HS-5 (cell line): ENCODE measurements at regions not wholly inside any gene's neighbourhood (a gene's known extent, or its start where the extent isn't known, plus 50 kb on each side); places are given as distances from the start of the nearest gene placed in this dataset.

Experiments used
- DNase-seq: peaks from one replicate; pipeline ENCODE4 v3.0.0-alpha.2; 2012; ENCODE audit warnings: low read depth

DNA sequence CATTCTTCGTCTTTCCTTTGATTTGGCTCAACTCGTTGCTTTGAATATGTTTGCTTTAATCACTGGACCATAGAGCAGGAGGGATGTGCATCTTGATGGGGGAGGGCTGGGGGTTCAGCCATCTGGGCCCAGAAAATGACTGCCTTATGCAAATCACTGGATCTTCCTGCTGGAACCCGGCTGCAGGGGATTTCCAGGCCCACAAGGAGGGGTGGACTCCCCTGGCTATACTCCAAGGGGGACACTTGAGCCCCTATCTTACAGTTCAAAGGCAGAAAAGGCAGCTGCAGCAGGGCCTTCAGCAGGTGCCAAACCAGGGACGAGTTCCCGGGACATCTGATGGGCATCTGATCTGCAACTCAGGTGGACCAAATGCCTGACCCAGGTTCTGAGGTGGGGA, 122.5 kb downstream of the DICER1 start:
- no peak for DNase-seq

DNA sequence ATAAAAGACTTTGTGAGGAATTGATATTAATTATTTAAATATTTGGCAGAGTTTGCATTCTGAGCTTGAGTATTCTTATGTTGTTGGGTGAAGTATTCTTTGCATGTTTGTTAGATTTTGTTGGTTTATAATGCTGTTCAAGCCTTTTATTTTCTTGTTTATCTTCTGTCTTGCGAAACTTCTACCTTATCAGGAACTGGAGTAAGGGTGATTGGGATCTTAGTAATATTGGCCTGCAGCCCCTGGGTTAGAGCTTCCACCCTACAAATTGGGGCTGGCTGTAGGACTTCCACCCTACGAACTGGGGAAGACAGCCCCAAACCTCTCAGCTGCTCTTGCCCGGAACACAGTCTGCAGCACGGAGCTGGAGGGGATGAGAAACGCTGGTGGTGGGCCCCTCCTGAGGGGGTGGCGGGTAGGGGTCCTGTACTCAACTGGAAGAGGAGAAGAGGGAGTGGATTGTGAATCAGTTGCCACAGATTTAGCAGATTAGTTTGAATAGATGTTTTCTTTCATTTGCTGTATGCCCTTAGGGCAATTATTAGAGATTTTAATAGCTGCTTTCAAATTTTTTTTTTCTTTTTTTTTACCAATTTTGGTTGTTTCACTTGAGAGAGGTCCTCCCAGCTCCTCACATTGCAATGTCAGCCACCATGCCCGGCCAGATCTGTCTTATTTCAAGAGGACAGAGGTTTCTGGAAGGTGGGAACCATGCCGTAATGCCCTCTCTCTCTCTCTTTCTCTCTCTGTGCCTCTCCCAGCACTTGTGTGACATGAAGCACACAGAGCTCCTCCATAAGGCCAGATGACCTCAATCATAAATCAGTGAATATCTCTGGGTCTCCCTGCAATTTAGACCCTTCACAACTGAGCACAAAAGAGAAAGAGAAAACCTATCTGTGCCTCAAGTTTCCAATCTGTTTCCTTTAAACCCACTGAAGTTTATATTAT, 123.4 kb downstream of the DICER1 start:
- DNase-seq: no peak

DNA sequence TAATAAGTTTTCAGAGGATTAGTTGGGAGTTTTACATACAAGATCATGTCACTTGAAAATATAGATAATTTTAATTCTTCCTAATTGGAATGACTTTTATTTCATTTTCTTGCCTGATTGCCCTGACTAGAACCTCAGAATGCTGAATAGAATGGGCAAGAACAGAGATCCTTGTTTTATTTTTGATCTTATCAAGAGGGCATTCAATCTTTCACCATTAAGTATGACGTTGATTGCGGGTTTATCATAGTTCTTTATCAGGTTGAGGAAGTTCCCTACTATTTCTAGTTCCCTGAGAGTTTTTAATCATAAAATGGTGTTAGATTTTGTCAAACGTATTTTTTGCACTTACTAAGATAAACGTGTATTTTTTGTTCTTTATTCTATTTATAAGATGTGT, 124.3 kb downstream of the DICER1 start:
- DNase-seq: no peak

DNA sequence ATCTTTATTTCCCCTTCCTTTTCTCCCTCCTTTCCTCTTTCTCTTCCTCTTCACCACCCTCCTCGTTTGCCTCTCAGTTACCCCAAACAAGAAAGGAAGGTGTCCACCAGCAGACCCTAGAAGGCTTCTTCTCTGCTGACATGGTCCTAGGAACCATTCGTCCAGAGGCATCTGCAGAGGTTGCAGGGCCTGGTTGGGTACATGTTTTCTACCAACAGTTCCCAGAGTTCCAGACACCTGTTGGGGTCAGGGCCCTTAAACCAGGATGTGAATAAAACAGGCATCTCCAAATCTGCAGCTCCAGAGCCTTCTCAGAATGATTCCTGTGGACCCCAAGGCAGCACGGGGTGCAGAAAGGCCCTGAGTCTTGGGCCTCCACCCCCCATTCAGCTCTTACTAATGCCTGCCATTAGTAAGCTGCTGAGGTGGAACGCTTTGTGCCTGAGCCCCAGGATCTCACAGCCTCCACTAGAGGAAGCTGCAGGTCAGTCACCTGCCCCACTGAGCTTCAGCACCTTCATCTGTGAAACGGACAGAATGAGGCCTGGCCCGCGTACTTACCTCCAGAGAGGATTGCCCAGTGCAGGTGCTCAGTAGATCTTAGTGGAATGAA, 130.4 kb downstream of the DICER1 start:
- DNase-seq: no peak

DNA sequence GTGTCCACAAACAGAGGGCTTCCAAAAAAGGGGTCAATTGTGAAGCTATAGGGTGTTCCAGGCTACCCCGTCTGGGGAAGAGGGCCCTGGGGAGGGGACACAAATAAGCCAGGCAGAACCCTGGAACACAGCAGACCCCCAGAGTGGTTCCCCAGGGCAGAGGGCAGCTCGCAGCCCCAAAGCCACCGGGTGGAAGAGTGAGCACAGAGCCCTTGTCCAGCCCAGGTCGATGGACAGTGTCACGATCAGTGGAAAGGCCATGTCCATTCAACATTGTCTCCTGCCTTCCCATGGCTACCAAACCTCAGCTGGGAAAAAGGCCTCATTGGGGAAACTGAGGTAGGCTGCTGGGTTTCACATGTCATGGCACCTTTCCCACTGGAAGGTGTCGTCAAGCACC, 131.4 kb downstream of the DICER1 start:
- DNase-seq: no peak

DNA sequence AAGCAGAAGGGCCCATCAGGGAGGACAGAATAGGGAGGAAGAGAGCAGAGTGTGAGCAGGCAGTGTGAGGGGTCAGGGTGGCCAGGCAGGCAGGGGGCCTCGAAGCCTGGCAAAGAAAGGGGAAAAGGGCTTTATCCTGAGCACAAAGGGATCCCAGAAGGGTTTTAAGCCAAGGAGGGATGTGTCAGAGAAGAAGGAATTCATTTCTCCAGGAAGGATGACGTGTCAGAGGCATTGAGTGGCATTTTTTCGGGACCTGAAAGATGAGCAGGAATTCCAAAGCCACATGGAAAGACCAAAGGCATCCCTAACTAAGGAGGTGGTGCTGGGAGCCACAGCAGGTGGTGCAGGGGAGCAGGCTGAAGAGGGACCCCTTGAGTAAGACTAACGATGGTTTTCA, 132.1 kb downstream of the DICER1 start:
- peak; percentile 18 for DNase-seq

DNA sequence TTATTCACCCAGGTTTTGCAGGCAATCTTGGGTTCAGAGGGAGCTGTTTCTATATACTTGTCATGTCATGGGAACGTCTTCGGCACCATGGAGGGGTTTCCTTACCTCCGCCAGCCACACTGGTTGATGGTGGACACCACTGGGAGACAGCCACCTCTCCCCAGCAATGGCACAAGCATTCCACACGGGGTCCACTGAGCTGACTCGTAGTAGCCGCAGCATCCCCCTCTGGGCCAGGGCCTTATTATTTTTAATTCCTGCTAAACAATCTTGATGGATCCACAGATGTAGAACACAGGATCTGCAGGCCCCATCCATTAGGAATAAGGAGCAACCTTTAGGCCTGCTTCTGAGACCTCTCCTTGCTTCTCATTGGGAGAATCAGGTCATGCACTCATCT, 132.9 kb downstream of the DICER1 start:
- DNase-seq: no peak

DNA sequence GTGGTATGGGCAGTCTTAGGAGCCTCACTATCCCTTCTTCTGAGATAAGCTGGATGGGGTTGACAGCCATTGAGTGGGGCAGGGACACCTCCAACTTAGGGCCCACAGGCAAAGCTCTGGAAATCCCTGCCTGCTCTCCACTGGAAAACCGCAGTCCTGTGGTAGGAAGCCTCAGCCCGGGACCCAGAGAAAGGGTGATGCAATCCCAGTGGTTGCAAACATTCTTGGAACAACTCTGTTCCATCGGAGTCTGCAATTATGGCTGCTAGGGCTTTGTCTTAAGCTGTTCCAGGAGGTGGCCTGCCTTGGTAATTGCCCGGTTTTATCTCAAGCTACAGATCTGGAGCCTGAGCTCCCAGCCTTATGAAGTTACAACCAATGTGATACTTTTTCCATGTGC, 133.4 kb downstream of the DICER1 start:
- no peak for DNase-seq

DNA sequence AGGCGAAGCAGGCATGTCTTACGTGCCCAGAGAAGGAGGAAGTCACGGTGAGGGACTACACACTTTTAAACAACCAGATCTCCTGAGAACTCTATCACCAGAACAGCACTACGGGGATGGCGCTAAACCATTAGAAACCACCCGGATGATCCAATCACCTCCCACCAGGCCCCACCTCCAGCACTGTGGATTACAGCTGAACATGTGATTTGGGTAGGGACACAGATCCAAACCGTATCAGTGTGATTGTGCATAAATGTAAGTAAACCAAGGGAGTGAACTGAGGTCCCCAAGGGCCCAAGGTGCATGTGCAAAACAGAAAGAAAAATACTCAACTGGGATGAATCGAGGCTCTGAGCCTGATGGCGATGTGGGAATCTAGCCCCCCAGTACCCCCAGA, 134.2 kb downstream of the DICER1 start:
- no peak for DNase-seq

DNA sequence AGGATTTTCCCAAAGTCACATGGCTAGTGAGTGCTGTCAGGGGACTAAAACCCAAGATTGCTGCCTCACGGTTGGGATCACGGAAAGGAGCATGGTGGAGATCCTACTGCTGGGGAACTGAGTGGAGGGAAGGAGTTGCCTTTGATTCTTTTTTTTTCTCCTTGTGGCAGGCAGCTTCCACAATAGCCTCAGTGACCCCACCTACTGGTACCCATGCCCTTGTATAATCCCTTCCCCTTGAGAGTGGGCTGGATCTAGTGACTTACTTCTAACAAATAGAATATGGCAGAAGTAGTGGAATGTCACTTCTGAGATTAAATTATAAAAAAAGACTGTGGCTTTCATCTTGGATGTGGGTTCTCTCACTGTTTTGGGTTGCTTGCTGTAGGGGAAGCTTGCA, 135.7 kb downstream of the DICER1 start:
- no peak for DNase-seq

DNA sequence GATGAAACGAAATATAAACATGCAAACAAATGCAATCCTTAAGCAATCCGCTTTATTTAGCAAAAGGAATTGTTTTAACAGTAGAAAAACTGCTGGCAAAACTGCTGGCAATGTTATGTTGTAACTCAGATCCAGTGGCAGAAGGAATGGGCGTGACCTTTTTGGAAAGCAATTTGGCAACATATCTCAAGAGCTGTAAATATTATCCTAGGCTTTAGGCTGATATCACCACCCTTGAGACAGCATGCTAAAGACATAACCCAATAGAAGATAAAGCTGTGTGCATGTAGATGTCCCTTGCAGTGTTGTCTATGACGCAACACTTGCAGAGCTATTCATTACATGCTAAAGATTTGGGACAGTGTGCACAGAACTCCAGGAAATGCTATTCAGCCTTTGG, 138.5 kb downstream of the DICER1 start:
- DNase-seq: no peak

DNA sequence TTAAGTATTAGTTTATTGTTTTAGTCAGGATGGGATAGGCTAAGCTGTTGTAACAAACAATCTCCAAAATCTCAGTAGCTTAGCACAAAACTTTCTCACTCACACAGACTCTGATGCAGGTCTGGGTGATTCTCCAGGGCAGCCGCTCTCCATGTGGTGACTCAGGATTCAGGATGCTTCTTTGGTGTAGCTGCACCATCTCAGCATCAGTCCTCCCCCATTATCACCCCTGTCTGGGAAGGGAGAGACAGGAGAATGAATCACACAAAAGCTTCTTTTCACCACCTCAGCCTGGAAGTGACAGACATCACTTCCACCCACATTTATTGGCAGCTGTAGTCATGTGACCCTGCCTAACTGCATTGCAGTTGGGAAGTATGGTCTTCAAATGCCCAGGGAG, 142.3 kb downstream of the DICER1 start:
- no peak for DNase-seq

DNA sequence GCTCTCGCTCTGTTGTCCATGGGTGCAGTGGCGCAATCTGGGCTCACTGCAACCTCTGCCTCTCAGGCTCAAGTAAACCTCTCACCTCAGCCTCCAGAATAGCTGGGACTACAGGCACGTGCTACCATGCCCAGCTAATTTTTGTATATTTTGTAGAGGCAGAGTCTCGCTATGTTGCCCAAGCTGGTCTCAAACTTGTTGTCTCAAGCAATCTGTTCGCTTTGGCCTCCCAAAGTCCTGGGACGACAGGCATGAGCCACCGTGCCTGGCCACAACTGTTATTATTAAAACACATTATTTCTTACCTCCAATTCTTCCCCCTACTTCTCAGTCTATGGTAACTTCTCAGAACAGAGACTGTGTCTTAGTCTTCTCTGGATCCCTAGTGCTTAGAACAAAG, 143.3 kb downstream of the DICER1 start:
- no peak for DNase-seq

DNA sequence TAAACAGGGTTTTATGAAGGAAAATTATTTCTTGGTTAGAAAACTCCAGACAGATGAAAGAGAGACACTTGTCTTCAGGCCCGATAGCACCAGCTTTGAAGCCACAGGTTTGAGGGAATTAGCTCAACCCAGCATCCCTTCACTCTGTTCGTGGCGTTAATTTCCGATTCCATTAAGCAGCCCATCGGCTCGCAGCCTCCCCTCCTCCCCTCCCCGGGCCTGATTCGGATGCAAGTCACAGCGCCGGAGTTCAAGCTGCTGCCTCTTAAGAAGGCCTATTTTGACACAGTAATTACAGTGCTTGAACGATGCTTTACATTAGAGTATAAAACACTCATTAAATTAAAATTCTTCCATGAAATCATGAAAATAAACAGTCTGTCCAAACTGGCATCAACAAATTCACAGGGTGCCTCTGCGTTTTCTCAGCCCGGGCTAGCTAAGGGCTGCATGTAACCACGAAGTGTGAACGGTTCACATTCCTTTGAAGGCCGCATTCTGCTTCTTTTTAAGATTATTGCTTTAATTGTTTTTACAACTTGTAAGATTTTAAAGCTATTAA, 145.8 kb downstream of the DICER1 start:
- no peak for DNase-seq

DNA sequence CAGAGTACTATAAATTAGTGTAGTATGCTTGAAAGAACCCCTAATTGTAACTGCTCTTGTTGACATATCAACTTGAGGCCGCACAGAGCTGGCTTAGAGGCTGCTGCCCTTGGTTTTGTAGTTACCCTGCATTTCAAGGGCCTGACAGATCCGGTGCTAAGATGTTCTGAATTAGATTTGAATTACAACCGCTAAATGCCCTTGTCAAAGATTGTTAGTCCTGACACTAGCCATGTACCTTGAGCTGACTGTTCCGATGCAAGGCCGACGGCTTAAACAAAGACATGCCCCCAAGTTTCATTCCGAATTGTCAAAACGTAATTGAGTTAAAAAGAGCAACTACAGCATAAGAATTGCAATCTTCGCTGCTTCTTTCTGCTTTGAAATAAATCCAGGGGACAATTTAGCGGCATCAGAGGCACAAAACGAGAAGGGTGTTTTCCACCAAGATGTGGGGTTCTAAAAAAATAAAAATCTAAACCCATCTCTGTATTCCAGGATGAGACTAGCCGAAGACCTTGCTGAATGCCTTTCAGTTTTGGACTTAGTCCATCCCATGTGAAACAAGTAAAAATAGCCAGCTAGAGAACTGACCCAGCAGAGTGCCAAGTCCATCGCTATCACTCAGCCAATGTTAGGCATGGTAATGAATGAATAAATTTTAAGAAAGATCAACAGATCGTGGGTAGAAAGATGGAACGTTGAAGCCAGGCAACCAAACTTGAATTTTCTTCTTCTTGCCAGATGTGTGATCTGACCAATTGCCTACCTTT, 148.7 kb downstream of the DICER1 start:
- DNase-seq: no peak

DNA sequence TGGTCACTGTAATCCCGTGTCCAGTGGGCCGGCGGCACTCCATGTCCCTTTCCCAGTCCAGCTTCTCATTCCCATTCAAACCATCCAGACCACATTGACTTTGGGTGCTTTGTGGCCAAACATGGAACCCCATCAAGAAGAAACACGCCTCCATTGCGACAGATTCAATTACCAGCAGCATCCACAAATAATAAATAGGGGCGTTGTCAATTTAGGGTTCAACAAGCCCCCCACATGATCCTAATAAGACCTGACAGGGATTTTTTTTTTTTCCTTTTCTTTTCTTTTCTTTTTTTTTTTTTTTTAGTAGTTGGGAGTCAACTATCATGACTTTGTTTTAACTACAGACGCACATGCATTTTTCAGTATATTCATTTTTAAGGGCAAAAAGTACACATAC, 149.4 kb downstream of the DICER1 start:
- DNase-seq: no peak

DNA sequence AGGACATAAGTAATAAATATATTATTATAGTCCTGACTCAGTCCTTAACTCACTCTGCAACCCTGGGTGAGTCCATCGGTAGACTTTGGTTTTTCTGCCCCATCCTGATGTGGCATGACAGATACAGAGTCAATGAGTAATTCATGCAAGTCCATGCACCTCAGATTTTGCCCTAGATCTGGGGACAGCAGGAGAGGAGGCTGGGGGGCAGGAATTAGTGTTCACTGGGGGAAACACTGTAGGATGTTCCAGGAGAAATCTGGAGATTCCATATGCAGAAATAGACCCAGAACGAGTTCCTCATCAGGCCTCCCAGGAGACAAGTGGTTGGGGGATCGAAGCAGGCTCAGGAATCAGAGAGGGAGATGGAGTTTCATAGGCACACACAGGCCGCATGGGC, 150.8 kb downstream of the DICER1 start:
- DNase-seq: no peak

DNA sequence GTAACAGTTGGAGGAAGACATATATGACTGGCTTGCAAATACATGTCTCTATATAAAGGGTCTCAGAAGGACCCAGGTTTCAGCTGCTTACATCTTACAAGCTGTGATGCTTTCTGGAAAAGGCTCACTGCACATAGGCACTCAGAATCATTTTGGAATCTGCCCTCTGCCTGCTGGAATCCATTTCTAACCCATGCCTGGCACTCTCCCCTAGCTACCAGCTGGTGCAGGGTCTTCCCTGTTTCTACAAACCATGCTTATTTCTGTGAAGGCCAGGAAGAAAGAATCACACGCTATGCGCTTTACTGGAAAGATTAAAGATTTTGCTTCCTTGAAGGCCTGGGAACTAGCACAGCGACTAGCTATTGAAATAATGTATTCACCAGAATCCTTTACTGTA, 151.3 kb downstream of the DICER1 start:
- no peak for DNase-seq

DNA sequence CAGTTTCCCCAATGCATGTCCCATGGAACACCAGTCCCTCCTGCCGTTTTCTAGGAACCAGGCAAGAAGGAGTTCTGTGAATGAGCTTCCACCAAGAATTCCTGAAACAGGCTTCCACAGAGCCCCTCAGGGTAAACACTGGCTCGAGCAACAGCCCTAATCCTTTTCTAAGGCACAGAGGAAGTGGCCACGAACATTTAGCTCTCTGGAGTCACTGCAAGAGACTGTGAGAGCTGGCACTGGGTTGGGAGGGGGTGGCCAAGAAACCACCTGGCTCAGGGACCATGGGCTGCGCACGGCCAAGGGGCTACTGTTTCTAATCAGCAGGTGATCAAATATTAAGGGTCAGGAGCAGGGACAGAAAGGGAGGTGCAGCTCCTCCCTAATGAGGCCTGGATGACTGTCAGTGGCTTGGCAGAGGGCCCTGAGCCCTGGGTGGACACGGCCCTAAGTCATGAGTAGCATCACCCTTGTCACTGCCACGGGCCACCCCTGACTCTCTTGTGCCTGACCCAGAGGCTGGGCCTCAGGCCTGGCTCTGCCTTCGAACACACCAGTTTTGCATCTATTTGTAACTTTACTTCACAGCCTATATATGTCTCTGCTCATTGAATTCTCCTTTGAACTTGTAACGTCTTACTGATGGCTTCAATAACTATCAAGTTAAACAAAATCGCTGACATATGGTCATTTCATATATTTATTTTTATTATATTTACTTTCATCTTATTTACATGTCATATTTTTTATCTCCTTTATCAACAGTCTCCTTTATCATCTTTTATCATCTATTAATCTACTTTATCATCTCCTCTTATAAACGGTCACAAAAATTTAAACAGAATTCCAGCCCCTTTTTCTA, 154.0 kb downstream of the DICER1 start:
- DNase-seq: no peak

DNA sequence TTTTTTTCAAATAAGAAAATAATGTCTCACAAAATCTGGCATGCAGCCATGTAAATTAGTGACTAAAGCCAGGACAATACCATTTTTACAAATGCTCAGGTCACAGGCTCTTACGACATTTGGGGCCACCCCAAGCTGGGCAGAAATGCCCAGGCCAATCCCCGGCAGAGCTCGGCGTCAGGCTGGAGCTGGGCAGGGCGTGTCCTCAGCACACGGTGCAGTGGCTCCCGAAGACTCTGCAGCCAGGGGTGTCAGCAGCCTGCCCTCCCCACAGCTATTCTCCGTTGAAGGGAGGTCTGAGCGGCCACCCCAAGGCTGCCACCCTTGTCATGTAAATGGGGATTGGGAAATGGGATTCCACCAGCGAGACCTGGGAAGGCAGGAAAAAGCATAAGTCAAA, 158.6 kb downstream of the DICER1 start:
- DNase-seq: no peak

DNA sequence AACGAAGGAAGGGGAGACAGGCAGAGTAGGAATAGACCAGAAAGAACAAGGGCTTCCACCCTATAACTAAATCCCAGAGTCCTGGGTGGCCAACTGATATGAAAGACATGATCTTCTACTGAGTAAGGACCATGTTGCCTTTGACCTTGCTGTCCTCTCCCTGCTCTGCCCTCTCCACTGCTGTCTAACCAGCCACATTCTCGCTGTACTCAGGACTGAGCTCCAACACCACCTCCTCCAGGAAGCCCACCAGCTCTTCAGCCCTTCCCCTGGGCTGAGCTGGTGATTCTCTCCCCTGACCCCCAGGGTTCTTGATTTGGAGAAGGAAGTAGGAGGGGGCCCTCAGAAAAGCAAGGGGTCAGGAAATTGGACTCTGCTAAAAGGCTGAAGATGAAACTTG, 159.2 kb downstream of the DICER1 start:
- no peak for DNase-seq

DNA sequence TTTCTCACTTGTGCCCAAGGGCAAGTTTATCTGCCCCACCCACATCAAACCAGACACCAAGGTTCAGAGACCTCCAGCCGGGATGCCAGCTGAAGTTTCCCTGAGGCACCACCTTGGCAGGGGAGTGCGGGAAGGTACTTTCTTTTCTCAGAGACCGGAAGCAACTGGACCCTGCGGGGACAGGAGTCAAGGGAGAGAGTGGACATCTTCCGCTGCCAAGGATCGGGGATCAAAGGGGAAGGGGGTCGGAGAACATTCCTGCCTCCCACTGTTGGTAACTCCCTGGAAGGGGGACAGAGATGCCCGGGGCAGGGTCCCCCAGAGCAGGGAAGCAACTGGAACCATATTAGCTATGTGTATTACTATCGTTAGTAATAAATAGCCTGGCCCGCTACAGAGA, 161.8 kb downstream of the DICER1 start:
- DNase-seq: no peak
